ENCODE measurements at regions not wholly inside any gene's neighbourhood (a gene's known extent, or its start where the extent isn't known, plus 50 kb on each side); places are given as distances from the start of the nearest gene placed in this dataset.

GRCh38 chr6:139600919-139601475, 226.5 kb upstream of the CITED2 start:
- ChIA-PET CTCF (interaction anchor here (0.7 kb wide), 1 partner anchor 226 kb away, joined by 3 read pairs; the partner anchor contains the start of gene CITED2), POLR2A (no interaction called here)
- Mint-ChIP-seq H3K4me1 (ENCODE audit: low read depth, unreplicated experiment) (peaks cover 26% of the 10 kb centered on the region), H3K27ac (ENCODE audit: unreplicated experiment) (no peak overlapping the region), H3K36me3 (ENCODE audit: insufficient read depth, unreplicated experiment) (no peaks in the 10 kb centered on the region), H3K4me3 (ENCODE audit: unreplicated experiment) (no peak overlapping the region), H3K9me3 (ENCODE audit: unreplicated experiment) (peaks cover 11% of the 10 kb centered on the region), H3K27me3 (ENCODE audit: insufficient read depth, unreplicated experiment) (no peaks in the 10 kb centered on the region)
- no peak overlapping the region for H3K4me3 ChIP-seq (ENCODE audit: low read depth, low read length)
- intact Hi-C loops (cut with micrococcal nuclease; ENCODE audit: unreplicated experiment): no loop called here
- H3K9me3 ChIP-seq: no peaks in the 10 kb centered on the region
- BruUV-seq (replicated peaks): no TSS peak
- DNase-seq: no peak
- TF ChIP-seq CTCF (IDR thresholded peaks at IDR 0.05; ENCODE audit: insufficient read depth in 1 of 2, low read depth in 1 of 2, low read length in 1 of 2, severe bottlenecking in 1 of 2, unreplicated experiment in 1 of 2): no peak
- H3K27me3 ChIP-seq (replicated peaks; ENCODE audit: control insufficient read depth, insufficient read depth, low read length): no peaks in the 10 kb centered on the region
- H3K4me1 ChIP-seq: peaks cover 23% of the 10 kb centered on the region
- no peaks in the 10 kb centered on the region for H3K36me3 ChIP-seq (ENCODE audit: control insufficient read depth, insufficient read depth, low read length)

- no peaks in the 10 kb centered on the region for H3K36me3 ChIP-seq (ENCODE audit: control insufficient read depth, insufficient read depth, low read length)
- peaks cover 32% of the 10 kb centered on the region for H3K4me1 Mint-ChIP-seq (ENCODE audit: low read depth, unreplicated experiment)
- H3K9me3 ChIP-seq: no peaks in the 10 kb centered on the region
- peaks cover 29% of the 10 kb centered on the region for H3K4me1 ChIP-seq
- no peaks in the 10 kb centered on the region for H3K36me3 Mint-ChIP-seq (ENCODE audit: insufficient read depth, unreplicated experiment)
- no peak overlapping the region for H3K4me3 Mint-ChIP-seq (ENCODE audit: unreplicated experiment)
- no peak overlapping the region for H3K4me3 ChIP-seq (ENCODE audit: low read depth, low read length)
- H3K9me3 Mint-ChIP-seq (ENCODE audit: unreplicated experiment): peaks cover 11% of the 10 kb centered on the region
- H3K27ac Mint-ChIP-seq (ENCODE audit: unreplicated experiment): no peak overlapping the region
- ChIA-PET CTCF (no interaction called here), POLR2A (no interaction called here)
- DNase-seq: no peak
- intact Hi-C loops (cut with micrococcal nuclease; ENCODE audit: unreplicated experiment): no loop called here
- TF ChIP-seq CTCF (IDR thresholded peaks at IDR 0.05; ENCODE audit: insufficient read depth in 1 of 2, low read depth in 1 of 2, low read length in 1 of 2, severe bottlenecking in 1 of 2, unreplicated experiment in 1 of 2): no peak
- BruUV-seq (replicated peaks): no TSS peak
- H3K27me3 ChIP-seq (replicated peaks; ENCODE audit: control insufficient read depth, insufficient read depth, low read length): no peaks in the 10 kb centered on the region
- H3K27me3 Mint-ChIP-seq (ENCODE audit: insufficient read depth, unreplicated experiment): no peaks in the 10 kb centered on the region
These were observed 225.9 kb upstream of the CITED2 start for GRCh38 chr6:139600343-139600742.

- DNase-seq: peak; percentile 78 to 81
- no peak overlapping the region for H3K4me3 ChIP-seq (ENCODE audit: low read depth, low read length)
- intact Hi-C loops (cut with micrococcal nuclease; ENCODE audit: unreplicated experiment): loop anchor here (1.0 to 5.0 kb wide), 3 partner anchors 10 to 109 kb away; no protein-coding TSS in a partner anchor
- no peaks in the 10 kb centered on the region for H3K27me3 ChIP-seq (replicated peaks; ENCODE audit: control insufficient read depth, insufficient read depth, low read length)
- TF ChIP-seq CTCF (IDR thresholded peaks at IDR 0.05; ENCODE audit: insufficient read depth in 1 of 2, low read depth in 1 of 2, low read length in 1 of 2, severe bottlenecking in 1 of 2, unreplicated experiment in 1 of 2): no peak
- no peaks in the 10 kb centered on the region for H3K9me3 ChIP-seq
- H3K27ac Mint-ChIP-seq (ENCODE audit: unreplicated experiment): peak overlapping the region; percentile 94
- ChIA-PET POLR2A (interaction anchor here (1.1 to 1.6 kb wide), 2 partner anchors 223 to 224 kb away, joined by 3 to 10 read pairs; partner anchors contain the start of gene CITED2), CTCF (interaction anchor here (0.5 to 1.0 kb wide), 3 partner anchors 10 to 228 kb away, joined by 3 to 4 read pairs (median 3); no protein-coding TSS in a partner anchor)
- no peaks in the 10 kb centered on the region for H3K36me3 ChIP-seq (ENCODE audit: control insufficient read depth, insufficient read depth, low read length)
- BruUV-seq (replicated peaks): no TSS peak
- H3K4me1 Mint-ChIP-seq (ENCODE audit: low read depth, unreplicated experiment): peaks cover 31% of the 10 kb centered on the region
- H3K4me1 ChIP-seq: peaks cover 39% of the 10 kb centered on the region
- H3K36me3 Mint-ChIP-seq (ENCODE audit: insufficient read depth, unreplicated experiment): no peaks in the 10 kb centered on the region
- peak overlapping the region; percentile 59 for H3K4me3 Mint-ChIP-seq (ENCODE audit: unreplicated experiment)
- no peaks in the 10 kb centered on the region for H3K9me3 Mint-ChIP-seq (ENCODE audit: unreplicated experiment)
- no peaks in the 10 kb centered on the region for H3K27me3 Mint-ChIP-seq (ENCODE audit: insufficient read depth, unreplicated experiment)
These were observed 223.6 kb upstream of the CITED2 start for GRCh38 chr6:139597771-139598755.
